Activated T-helper 1 cell treated with anti-CD3 and anti-CD28 coated beads, Interleukin-2, amount 50 U/mL, for 16 hours (primary cell): ENCODE measurements at regions not wholly inside any gene's neighbourhood (a gene's known extent, or its start where the extent isn't known, plus 50 kb on each side); places are given as distances from the start of the nearest gene placed in this dataset.

ENCODE experiments used
- DNase-seq, 2 donors: peaks; one replicate each; pipeline ENCODE4 v3.0.0-alpha.2; 2020; ENCODE audit warnings: low read depth in 1 of 2, low spot score in 1 of 2

DNA sequence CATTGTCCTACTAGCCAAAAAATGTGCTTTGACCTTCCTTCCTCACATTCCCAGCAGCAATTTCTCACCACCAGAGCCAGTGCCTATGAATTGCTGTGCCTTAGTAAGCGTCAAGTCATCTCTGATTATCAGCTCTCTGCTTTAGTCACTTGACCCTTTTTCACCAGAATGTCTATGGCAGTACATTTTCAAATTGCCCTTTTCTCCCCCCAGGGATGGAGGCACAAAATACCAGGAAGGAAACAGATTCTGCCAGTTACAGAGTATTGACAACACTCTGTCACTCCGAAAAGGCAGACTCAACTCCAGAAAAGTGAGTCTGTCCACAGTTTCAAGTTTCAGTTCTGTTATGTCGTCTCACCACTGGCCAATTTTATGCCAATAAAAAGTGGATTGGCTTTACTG is 167.4 kb downstream of the TNFSF18 start:
- no peak for DNase-seq

GRCh38 chr1:172883844-172884243 is 166.9 kb downstream of the TNFSF18 start:
- DNase-seq = no peak

- DNase-seq = no peak
Measured at GRCh38 chr1:172885411-172885810, 165.3 kb downstream of the TNFSF18 start.

DNA sequence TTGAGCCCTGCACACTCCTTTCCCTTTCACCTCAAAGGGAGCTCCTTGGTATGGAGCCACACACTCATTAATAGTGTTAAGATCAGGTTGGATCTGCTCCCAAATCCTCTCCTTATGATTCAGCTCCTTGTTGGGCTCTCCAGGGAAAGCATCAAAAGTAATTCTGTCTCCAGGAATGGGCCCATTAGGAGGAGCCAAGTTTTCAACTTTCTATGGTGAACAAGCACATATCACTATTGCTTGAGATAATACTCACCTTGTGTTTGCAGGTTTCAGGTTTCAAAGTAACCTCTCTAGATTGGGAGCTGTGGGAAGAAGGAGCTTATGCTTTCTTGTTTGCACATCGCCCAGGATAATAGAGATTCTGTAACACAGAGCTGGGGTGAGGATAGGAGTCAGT is 164.8 kb downstream of the TNFSF18 start:
- no peak for DNase-seq

DNA sequence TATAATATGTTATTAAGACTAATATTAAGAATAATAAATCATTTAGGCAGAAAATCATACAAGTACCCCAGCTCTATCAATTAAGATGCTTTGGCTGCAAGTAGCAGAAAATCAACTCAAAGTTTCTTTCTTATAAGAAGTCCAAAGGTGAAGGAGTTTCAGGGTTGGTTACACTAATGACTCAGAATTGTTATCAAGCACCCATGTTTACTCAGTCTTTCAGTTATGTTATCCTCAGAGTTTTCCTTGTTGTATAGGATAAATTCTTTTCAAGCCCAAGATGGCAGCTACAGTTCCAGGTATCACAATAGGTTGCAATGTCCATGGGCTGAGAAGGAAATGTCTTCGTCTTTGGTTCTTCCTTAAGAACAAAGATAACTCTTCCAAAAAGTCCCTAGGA is 163.6 kb downstream of the TNFSF18 start:
- no peak for DNase-seq

DNA sequence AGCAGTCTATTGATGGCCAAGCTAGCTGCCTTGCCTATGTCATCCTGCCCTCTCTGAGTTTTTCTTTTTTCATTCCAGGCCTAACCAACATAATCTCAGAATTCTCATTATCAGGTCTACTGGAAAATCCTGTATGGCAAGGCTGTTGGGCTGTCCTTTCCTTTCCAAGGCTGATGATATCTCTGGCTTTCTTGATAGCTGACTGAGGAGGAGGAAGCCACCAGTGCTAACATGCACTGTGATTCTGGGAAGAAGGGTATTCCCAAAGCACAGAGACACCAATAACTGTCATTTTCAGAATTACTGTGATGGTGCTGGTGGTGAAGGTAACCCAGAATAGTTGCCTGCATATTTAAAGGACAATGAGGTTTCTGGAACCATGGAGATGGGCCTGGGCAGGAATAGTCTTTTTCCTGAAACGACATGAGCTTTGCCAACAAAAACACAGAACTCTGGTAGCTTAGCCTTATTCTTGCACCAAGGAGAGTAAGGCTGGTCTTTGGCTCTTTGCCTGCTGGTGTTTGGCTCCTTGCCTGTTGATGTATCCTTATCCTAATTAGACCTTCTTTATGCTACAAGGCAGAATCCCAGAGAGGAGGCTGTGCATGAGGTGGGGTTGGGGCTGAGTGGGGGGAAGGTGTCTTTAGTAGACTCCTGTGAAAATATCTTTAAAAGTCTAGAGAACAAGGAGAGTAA is 157.4 kb downstream of the TNFSF18 start:
- DNase-seq = no peak

DNA sequence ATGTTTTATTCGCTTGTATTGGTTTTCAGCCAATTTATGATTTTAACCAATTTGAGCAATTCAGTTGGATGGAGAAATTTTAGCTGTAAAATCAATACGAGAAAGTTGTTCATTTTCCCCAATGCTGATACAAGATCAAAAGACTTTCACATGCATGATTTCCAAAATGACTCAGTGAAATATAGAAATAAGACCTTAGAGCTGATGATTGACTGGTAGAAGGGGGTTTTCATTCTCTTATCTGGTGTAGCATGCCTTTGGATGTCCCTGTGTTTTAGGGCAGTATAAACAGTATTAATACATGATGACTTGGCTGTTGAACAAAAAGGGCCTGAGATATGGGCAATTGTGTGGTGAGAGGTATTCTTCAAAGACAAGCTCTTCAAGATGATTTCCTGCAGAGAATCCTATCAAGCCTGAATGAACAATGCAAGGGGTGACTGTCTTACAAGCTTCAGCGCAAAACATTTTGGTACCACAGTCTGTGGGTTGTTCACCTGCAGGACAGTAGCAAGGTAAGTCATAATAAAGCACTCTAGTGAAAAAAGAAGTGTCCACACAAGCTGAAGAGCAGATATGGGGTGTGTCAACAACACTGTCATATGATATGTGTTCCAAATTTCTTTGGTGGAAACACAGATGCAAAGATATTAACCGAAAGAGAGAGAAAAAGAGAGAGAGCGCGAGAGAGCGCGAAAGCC is 156.2 kb downstream of the TNFSF18 start:
- no peak for DNase-seq

DNA sequence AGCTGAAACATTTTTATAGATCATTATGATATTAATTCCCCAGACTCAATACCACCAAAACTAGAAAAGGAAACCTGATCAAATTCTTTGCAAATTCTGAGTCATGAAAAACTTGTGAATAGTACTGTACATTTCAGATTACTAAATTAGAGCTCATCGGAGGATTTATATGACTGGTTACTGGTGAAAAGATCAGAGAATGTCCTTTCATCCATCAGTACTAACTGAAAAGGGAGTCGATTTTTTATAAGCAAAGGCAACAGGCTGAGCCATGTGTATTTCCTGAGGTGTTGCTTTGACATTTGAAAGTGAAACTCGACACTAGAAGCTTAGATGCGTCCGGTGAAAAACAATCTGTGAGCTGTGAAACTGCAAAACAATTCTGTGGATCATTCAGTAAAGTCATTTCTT is 155.7 kb downstream of the TNFSF18 start:
- DNase-seq = no peak

GRCh38 chr1:172895761-172896160 is 155.0 kb downstream of the TNFSF18 start:
- no peak for DNase-seq

DNA sequence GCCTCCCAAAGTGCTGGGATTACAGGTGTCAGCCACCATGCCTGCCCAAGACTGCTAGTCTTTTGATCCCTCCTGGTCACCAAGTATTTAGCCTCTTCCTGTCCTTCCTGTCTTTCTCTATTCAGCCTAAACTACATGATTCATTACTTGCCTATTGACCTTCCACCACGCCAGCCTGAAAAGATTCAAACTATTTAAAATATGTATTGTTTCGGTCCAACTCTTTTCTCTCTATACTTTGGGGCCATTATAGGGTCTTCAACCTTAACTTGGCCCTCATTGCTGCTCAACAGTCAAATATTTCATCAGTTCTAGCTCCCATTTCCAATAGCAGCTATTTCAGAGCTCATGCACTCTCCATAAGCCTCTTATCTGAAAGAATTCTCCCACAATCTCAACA is 153.0 kb downstream of the TNFSF18 start:
- DNase-seq = no peak

GRCh38 chr1:172898866-172899265 is 151.9 kb downstream of the TNFSF18 start:
- DNase-seq = no peak

DNA sequence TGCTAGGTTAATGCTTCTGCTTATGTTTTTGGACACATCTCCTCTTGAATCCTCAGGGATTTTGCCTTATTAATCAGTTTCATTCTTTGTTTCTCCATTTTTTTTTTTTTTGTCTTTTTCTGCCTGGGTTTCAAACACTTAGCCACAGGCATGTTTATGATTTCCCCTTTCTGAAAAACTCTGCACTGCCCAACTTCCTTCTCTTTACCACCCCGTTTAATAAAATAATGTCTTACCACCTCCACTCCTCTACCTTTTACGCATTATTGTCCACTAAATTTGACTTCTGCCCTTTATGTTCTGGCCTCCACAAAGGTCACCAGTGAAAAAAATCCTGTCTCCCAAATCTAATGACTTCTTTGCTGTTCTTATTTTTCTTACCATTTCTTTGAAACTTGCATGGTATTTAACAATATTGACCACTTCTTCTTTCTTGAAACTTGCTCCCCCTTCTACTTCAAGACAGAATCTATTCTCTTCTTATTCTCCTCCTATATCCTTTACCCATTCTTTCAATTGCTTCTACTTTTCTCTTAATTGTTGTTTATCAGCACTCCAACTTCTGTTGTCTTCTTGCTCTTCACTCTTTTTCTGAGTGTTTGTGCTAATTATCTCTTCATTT is 150.3 kb downstream of the TNFSF18 start:
- no peak for DNase-seq

GRCh38 chr1:172902200-172902599 is 148.5 kb downstream of the TNFSF18 start:
- no peak for DNase-seq

- no peak for DNase-seq
Measured at GRCh38 chr1:172902861-172903381, 147.8 kb downstream of the TNFSF18 start.

DNA sequence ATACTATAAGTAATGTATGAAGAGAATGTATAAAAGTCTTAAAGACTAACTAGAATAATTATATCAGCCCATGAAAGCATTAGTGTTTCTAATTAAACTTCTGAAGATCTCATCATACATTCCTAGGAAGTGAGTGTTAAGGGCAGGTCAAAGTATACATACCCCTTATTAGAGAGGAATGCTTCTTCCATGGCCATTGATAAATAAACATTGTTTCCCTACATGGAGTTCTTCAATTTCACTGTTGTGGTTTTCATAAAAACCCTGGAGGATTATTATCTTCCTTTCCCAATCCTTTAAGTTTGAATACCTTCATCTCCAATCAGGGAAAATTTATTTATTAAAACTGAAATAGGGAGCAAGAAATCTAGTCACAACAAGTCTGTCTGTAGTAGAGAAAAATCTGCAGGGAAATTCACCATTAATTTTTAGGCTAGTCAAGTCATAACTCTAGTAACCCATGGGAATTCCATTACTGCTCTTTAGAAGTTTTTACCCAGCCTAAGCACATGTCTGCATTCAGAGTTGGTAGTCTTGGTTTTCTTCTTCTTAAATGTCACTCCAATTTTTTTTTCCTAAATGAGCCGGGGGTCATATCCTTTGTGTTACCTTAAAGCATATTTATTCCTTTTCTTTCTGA is 147.0 kb downstream of the TNFSF18 start:
- DNase-seq = no peak

- DNase-seq = no peak
Measured at GRCh38 chr1:172905452-172905851, 145.3 kb downstream of the TNFSF18 start.

DNA sequence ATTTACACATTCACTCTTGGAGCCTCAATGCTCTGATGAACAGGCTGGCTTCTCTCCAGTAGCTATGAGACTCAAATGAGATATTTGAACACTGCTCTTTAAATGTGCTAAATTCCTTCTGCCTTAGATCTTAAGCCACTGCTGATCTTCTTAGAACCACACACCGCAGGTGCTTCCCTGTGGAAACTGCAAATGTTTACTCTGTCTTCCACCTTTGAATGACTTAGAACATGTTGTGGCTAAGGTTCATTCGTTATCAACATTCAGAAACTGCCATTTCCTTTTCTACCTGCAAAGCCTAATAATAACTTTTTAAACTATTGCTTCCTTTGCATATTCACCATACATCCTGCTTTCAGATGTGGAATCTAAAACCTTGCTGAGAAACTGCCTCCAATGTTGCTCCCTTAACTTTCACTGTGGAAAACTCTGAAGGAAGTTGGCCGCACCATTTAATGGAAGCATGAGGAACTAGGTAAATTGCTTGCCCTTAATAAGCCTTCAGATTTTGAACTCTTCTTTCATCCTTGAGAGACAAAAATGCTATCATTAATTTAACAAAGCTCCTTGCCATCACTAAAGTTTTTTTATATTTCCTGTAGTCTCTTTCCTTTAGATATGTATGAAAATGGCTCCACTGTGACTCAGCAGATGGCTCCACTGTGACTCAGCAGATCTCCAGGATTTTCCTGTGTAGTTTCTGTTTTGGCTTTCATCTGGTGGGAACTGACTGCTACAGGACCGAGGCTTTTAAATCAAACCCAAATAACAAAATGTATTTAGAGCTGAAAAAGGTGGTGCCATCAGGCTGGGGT is 143.8 kb downstream of the TNFSF18 start:
- DNase-seq = no peak

GRCh38 chr1:172907834-172908326 is 142.9 kb downstream of the TNFSF18 start:
- no peak for DNase-seq

GRCh38 chr1:172909606-172910326 is 141.0 kb downstream of the TNFSF18 start:
- no peak for DNase-seq

DNA sequence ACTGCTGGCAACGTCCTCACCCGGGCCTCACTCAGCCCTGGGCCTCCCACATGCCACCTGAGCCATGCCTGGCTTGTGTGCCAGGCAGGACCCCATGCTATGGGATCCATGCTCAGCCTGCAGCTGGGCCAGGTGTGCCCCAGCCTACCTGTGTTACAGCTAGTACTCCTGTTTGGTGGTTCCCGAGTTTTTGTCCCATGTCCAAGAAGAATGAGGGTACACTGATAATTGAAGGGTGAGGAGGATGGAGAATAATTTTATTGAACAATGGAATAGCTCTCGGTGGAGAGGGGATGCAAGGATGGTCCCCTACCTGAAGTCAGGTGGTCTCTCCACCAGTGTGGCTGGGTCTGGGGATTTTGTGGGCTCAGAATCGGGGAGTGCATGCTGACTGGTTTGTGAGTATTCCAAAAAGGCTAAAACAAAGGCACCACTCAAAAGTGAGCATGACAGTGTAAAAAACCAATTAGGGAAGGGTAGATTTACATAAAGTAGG is 137.9 kb downstream of the TNFSF18 start:
- no peak for DNase-seq
